HL-60/S4 treated with phorbol 12-myristate 13-acetate at 8.2 ng/mL for 4 days and 3 days (cell line): ENCODE measurements at regions not wholly inside any gene's neighbourhood (a gene's known extent, or its start where the extent isn't known, plus 50 kb on each side); places are given as distances from the start of the nearest gene placed in this dataset.
"Not testable (repeated sequence)": the region's sequence is repeated elsewhere in the genome, so short reads cannot be mapped to it uniquely, and the experiment has no call there.

Experiments
- in situ Hi-C: fragments of 300-500 bp; cut with MboI; formaldehyde crosslinking; loops from 2 replicates; pipeline ENCODE4 v1.15.0; 2022; ENCODE audit warnings: low sequenced_read_pairs

- in situ Hi-C loops = no loop called here
Observed at GRCh38 chr7:106583706-106584690, 77.0 kb downstream of the CCDC71L start.

GRCh38 chr7:106583100-106583499, 77.9 kb downstream of the CCDC71L start:
- in situ Hi-C loops = no loop called here

- in situ Hi-C loops = no loop called here
Observed at GRCh38 chr7:106582365-106582764, 78.6 kb downstream of the CCDC71L start.

GRCh38 chr7:106579086-106579485, 81.9 kb downstream of the CCDC71L start:
- in situ Hi-C loops = not testable (repeated sequence)

- in situ Hi-C loops = no loop called here
Observed at GRCh38 chr7:106575138-106575823, 85.7 kb downstream of the CCDC71L start.

GRCh38 chr7:106573738-106574137, 87.2 kb downstream of the CCDC71L start:
- in situ Hi-C loops = no loop called here

GRCh38 chr7:106573125-106573663, 87.8 kb downstream of the CCDC71L start:
- in situ Hi-C loops = no loop called here

GRCh38 chr7:106572394-106573124, 88.4 kb downstream of the CCDC71L start:
- in situ Hi-C loops = no loop called here

GRCh38 chr7:106571563-106571962, 89.4 kb downstream of the CCDC71L start:
- in situ Hi-C loops = no loop called here

- in situ Hi-C loops = no loop called here
Observed at GRCh38 chr7:106570948-106571418, 90.0 kb downstream of the CCDC71L start.

GRCh38 chr7:106570146-106570545, 90.8 kb downstream of the CCDC71L start:
- in situ Hi-C loops = no loop called here

GRCh38 chr7:106569500-106569929, 91.4 kb downstream of the CCDC71L start:
- in situ Hi-C loops = no loop called here

GRCh38 chr7:106568680-106569499, 92.1 kb downstream of the CCDC71L start:
- in situ Hi-C loops = no loop called here

- in situ Hi-C loops = no loop called here
Observed at GRCh38 chr7:106568002-106568679, 92.8 kb downstream of the CCDC71L start.

- in situ Hi-C loops = not testable (repeated sequence)
Observed at GRCh38 chr7:106567204-106568001, 93.6 kb downstream of the CCDC71L start.

GRCh38 chr7:106566672-106567071, 94.3 kb downstream of the CCDC71L start:
- in situ Hi-C loops = no loop called here

- in situ Hi-C loops = no loop called here
Observed at GRCh38 chr7:106566196-106566595, 94.8 kb downstream of the CCDC71L start.

GRCh38 chr7:106565428-106565827, 95.5 kb downstream of the CCDC71L start:
- in situ Hi-C loops = no loop called here
